Ascending aorta (tissue), 2 donors: ENCODE measurements at regions not wholly inside any gene's neighbourhood (a gene's known extent, or its start where the extent isn't known, plus 50 kb on each side); places are given as distances from the start of the nearest gene placed in this dataset.
A peak's percentile ranks its signal among the peaks of the same experiment; 100 is the strongest.

Source experiments
- DNase-seq, 2 donors: peaks; one replicate each; pipeline ENCODE4 v3.0.0-alpha.2; 2019; ENCODE audit warnings: low spot score in 2 of 2
- H3K27ac ChIP-seq, 2 donors: fragments of 200-600 bp; sonication (generic); one replicate each; pipeline ENCODE4 v1.5.1; 2016 to 2017; ENCODE audit warnings: mild to moderate bottlenecking in 1 of 2
- H3K27me3 ChIP-seq: fragments of 200-600 bp; sonication (generic); one replicate; pipeline ENCODE4 v1.5.1; 2017
- H3K36me3 ChIP-seq, 2 donors: fragments of 200-600 bp; sonication (generic); one replicate each; pipeline ENCODE4 v1.5.1; 2016
- H3K4me1 ChIP-seq, 2 donors: fragments of 200-600 bp; sonication (generic); one replicate each; pipeline ENCODE4 v1.5.1; 2016 to 2017; ENCODE audit warnings: mild to moderate bottlenecking in 1 of 2
- H3K4me3 ChIP-seq, 2 donors: fragments of 200-600 bp; sonication (generic); one replicate each; pipeline ENCODE4 v1.5.1; 2016 to 2017; ENCODE audit warnings: mild to moderate bottlenecking in 1 of 2
- H3K9me3 ChIP-seq, 2 donors: fragments of 200-600 bp; sonication (generic); one replicate each; pipeline ENCODE4 v1.5.1; 2016
- CTCF ChIP-seq, 3 experiments: fragments of 200-600 bp in 2 of 3; fragments of 450-650 bp in 1 of 3; sonication (generic) in 2 of 3; IDR thresholded peaks; one replicate each; pipeline ENCODE4 v1.5.1; 2016 to 2019; ENCODE audit warnings: antibody characterized with exemption in 3 of 3, mild to moderate bottlenecking in 1 of 3, moderate library complexity in 1 of 3
- intact Hi-C: fragments of 100-400 bp; cut with DNase I; formaldehyde crosslinking; loops from one replicate; pipeline ENCODE4 v1.15.1; 2023

- intact Hi-C loops = no loop called here
- Histone ChIP-seq H3K27me3 (no peaks in the 10 kb centered on the region), H3K27ac (no peak overlapping the region), H3K4me1 (peaks cover 0 to 2% of the 10 kb centered on the region in 2 donors), H3K4me3 (no peak overlapping the region), H3K9me3 (no peaks in the 10 kb centered on the region), H3K36me3 (no peaks in the 10 kb centered on the region)
- no peak for TF ChIP-seq CTCF (IDR thresholded peaks at IDR 0.05)
- DNase-seq = no peak
Measured at GRCh38 chr9:80070071-80070742, 498.4 kb downstream of the TLE4 start.

GRCh38 chr9:80066931-80067330 is 495.2 kb downstream of the TLE4 start:
- intact Hi-C loops = no loop called here
- Histone ChIP-seq H3K27me3 (no peaks in the 10 kb centered on the region), H3K27ac (no peak overlapping the region), H3K4me3 (no peak overlapping the region), H3K9me3 (no peaks in the 10 kb centered on the region), H3K4me1 (peaks cover 3 to 14% of the 10 kb centered on the region in 2 donors), H3K36me3 (no peaks in the 10 kb centered on the region)
- no peak for TF ChIP-seq CTCF (IDR thresholded peaks at IDR 0.05)
- DNase-seq = no peak

- Histone ChIP-seq H3K4me3 (no peak overlapping the region), H3K27ac (peak overlapping the region; percentile 82), H3K4me1 (peaks cover 6 to 22% of the 10 kb centered on the region in 2 donors), H3K27me3 (no peaks in the 10 kb centered on the region), H3K36me3 (no peaks in the 10 kb centered on the region), H3K9me3 (peaks cover 0 to 6% of the 10 kb centered on the region in 2 donors)
- no peak for DNase-seq
- intact Hi-C loops = loop anchor here (5.0 kb wide), 2 partner anchors 375 to 490 kb away; partner anchors contain the start of gene TLE4
- TF ChIP-seq CTCF (IDR thresholded peaks at IDR 0.05) = no peak
Measured at GRCh38 chr9:80062567-80062966, 490.8 kb downstream of the TLE4 start.

DNA sequence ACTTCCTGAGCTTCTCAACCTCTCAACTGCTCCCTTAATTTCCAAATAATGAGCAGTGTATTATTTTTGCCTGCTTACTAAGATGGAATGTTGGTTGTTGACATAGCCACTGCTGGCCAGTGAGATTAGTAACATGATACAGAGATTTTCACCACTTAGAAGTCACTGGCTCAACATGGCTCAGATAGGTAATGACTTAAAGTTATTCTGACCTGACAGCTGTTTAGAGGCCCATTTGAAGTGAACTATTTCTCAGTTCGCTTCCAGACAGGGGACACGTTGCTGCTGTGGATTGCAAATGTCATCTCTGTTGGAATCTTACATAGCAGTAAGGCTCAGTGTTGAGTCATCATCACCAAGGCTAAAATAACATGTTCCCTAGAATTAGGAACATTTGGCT is 490.2 kb downstream of the TLE4 start:
- TF ChIP-seq CTCF (IDR thresholded peaks at IDR 0.05) = no peak
- intact Hi-C loops = loop anchor here (5.0 kb wide), 2 partner anchors 375 to 490 kb away; partner anchors contain the start of gene TLE4
- Histone ChIP-seq H3K36me3 (no peaks in the 10 kb centered on the region), H3K9me3 (peaks cover 0 to 6% of the 10 kb centered on the region in 2 donors), H3K4me3 (no peak overlapping the region), H3K4me1 (peaks cover 6 to 22% of the 10 kb centered on the region in 2 donors), H3K27me3 (no peaks in the 10 kb centered on the region), H3K27ac (peak overlapping the region; percentile 82)
- peak in 1 of 2 donors; percentile 74 for DNase-seq

DNA sequence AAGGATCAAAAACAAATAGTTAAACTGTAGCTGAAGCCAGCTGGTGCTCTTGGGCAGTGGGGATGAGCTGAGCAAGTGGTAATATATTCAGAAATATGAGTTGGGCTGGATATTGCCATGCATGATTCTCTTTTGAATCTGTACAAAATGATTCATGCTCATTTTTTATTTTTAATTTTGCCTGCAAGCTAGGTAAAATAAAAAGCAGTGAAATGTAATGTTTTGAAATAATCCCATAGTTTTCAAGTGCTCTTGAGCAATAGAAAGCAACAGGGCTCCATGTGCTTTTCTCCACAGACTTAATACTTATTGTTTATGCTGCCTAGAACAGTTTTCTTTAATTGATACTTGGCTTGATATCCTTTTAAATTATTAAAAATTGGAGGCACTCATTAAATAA is 489.3 kb downstream of the TLE4 start:
- Histone ChIP-seq H3K9me3 (peaks cover 0 to 6% of the 10 kb centered on the region in 2 donors), H3K27me3 (no peaks in the 10 kb centered on the region), H3K27ac (peak overlapping the region; percentile 82), H3K4me3 (no peak overlapping the region), H3K36me3 (no peaks in the 10 kb centered on the region), H3K4me1 (peaks cover 6 to 22% of the 10 kb centered on the region in 2 donors)
- DNase-seq = no peak
- no peak for TF ChIP-seq CTCF (IDR thresholded peaks at IDR 0.05)
- intact Hi-C loops = loop anchor here (5.0 kb wide), 2 partner anchors 374 to 489 kb away; partner anchors contain the start of gene TLE4
